SU-DHL-6 (cell line): ENCODE measurements at regions not wholly inside any gene's neighbourhood (a gene's known extent, or its start where the extent isn't known, plus 50 kb on each side); places are given as distances from the start of the nearest gene placed in this dataset.

Experiments used
- EZH2phosphoT487 ChIP-seq: fragments of 200-600 bp; sonication (generic), shearing (Covaris generic); conservative IDR thresholded peaks from 2 replicates; pipeline ENCODE4 v1.6.1; 2018; ENCODE audit warnings: mild to moderate bottlenecking, antibody characterized with exemption, low read length, moderate library complexity, mixed read lengths
- TF ChIP-seq, protein P1 (sequence below): fragments of 200-600 bp; sonication (generic); IDR thresholded peaks from one replicate; pipeline ENCODE4 v1.5.1; 2017; ENCODE audit warnings: antibody characterized with exemption, mild to moderate bottlenecking, low read length, moderate library complexity; ENCODE audit not compliant: insufficient read depth, poor library complexity, severe bottlenecking

DNA sequence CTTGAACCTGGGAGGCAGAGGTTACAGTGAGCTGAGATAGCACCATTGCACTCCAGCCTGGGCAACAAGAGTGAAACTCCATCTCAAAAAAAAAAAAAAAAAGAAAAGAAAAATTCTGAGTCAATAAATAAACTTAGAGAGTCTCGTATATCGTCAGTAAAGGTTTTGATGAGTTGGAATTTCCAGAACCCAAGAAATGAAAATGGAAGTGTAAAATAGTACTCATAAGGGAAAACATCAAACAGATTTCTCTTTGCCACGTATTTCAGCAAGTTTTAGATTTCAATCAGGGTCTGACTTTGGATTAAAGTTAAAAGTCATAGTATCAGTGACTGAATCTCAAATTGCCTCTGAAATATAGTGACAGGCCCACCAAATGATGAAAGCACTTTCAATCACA is 71.4 kb upstream of the SPOPL start:
- TF ChIP-seq, protein P1, sequence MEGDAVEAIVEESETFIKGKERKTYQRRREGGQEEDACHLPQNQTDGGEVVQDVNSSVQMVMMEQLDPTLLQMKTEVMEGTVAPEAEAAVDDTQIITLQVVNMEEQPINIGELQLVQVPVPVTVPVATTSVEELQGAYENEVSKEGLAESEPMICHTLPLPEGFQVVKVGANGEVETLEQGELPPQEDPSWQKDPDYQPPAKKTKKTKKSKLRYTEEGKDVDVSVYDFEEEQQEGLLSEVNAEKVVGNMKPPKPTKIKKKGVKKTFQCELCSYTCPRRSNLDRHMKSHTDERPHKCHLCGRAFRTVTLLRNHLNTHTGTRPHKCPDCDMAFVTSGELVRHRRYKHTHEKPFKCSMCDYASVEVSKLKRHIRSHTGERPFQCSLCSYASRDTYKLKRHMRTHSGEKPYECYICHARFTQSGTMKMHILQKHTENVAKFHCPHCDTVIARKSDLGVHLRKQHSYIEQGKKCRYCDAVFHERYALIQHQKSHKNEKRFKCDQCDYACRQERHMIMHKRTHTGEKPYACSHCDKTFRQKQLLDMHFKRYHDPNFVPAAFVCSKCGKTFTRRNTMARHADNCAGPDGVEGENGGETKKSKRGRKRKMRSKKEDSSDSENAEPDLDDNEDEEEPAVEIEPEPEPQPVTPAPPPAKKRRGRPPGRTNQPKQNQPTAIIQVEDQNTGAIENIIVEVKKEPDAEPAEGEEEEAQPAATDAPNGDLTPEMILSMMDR, result no peak
- no peak for TF ChIP-seq EZH2phosphoT487
